ENCODE measurements at regions not wholly inside any gene's neighbourhood (a gene's known extent, or its start where the extent isn't known, plus 50 kb on each side); places are given as distances from the start of the nearest gene placed in this dataset.
A peak's percentile ranks its signal among the peaks of the same experiment; 100 is the strongest.

GRCh38 chr12:25058012-25058411, 109.1 kb upstream of the BCAT1 start:
- no peak for DNase-seq (ENCODE audit: low spot score)

GRCh38 chr12:25056486-25057130, 107.7 kb upstream of the BCAT1 start:
- no peak for DNase-seq (ENCODE audit: low spot score)

GRCh38 chr12:25056011-25056410, 107.1 kb upstream of the BCAT1 start:
- DNase-seq (ENCODE audit: low spot score): no peak

GRCh38 chr12:25054783-25055144, 105.9 kb upstream of the BCAT1 start:
- peak; percentile 7 for DNase-seq (ENCODE audit: low spot score)

GRCh38 chr12:25054076-25054782, 105.3 kb upstream of the BCAT1 start:
- DNase-seq (ENCODE audit: low spot score): no peak

- DNase-seq (ENCODE audit: low spot score): no peak
Observed at GRCh38 chr12:25052914-25053211, 104.0 kb upstream of the BCAT1 start.

- no peak for DNase-seq (ENCODE audit: low spot score)
Observed at GRCh38 chr12:25052196-25052913, 103.5 kb upstream of the BCAT1 start.

GRCh38 chr12:25051656-25052195, 102.8 kb upstream of the BCAT1 start:
- no peak for DNase-seq (ENCODE audit: low spot score)

- no peak for DNase-seq (ENCODE audit: low spot score)
Observed at GRCh38 chr12:25051171-25051570, 102.3 kb upstream of the BCAT1 start.

- no peak for DNase-seq (ENCODE audit: low spot score)
Observed at GRCh38 chr12:25045869-25046268, 97.0 kb upstream of the BCAT1 start.

- DNase-seq (ENCODE audit: low spot score): no peak
Observed at GRCh38 chr12:25041006-25041741, 92.3 kb upstream of the BCAT1 start.

GRCh38 chr12:25040593-25040992, 91.7 kb upstream of the BCAT1 start:
- no peak for DNase-seq (ENCODE audit: low spot score)

- peak; percentile 14 for DNase-seq (ENCODE audit: low spot score)
Observed at GRCh38 chr12:25034676-25035075, 85.8 kb upstream of the BCAT1 start.

GRCh38 chr12:25025951-25026490, 77.1 kb upstream of the BCAT1 start:
- no peak for DNase-seq (ENCODE audit: low spot score)

GRCh38 chr12:25025260-25025659, 76.4 kb upstream of the BCAT1 start:
- DNase-seq (ENCODE audit: low spot score): no peak

GRCh38 chr12:25023808-25024207, 74.9 kb upstream of the BCAT1 start:
- no peak for DNase-seq (ENCODE audit: low spot score)

- no peak for DNase-seq (ENCODE audit: low spot score)
Observed at GRCh38 chr12:25020621-25021243, 71.8 kb upstream of the BCAT1 start.

- DNase-seq (ENCODE audit: low spot score): no peak
Observed at GRCh38 chr12:25018146-25018545, 69.2 kb upstream of the BCAT1 start.

GRCh38 chr12:25017336-25017735, 68.4 kb upstream of the BCAT1 start:
- DNase-seq (ENCODE audit: low spot score): no peak

GRCh38 chr12:25014961-25015360, 66.1 kb upstream of the BCAT1 start:
- DNase-seq (ENCODE audit: low spot score): peak; percentile 24

- no peak for DNase-seq (ENCODE audit: low spot score)
Observed at GRCh38 chr12:25013061-25013460, 64.2 kb upstream of the BCAT1 start.
